NCI-H128 (cell line): ENCODE measurements at regions not wholly inside any gene's neighbourhood (a gene's known extent, or its start where the extent isn't known, plus 50 kb on each side); places are given as distances from the start of the nearest gene placed in this dataset.

Experiments
- DNase-seq: peaks from one replicate; lab custom pipeline; 2025; ENCODE audit not compliant: unreplicated experiment; lab: John Stamatoyannopoulos, UW

- DNase-seq, result no peak
These were observed 84.5 kb upstream of the FYN start for GRCh38 chr6:111957623-111958315.

DNA sequence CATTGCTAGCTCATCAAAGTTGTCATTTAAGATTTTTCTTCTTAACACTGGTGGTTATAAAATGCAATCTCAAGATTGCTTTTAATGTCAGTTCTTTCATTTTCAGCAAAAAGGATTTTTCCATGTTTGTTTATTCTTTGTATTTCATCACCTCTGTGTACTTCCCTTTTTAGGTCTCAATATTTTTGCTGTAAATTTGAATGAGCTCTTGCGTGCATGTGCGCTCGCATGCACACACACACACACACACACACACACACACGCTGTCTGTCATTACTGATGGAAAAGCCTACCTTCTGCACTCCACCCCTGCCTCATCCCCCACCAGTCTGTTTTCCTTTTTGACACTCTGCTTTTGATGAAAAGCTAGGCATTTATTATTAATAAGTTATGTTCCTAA lies 85.3 kb upstream of the FYN start:
- DNase-seq, result no peak

- no peak for DNase-seq
These were observed 86.5 kb upstream of the FYN start for GRCh38 chr6:111959766-111960165.

GRCh38 chr6:111967131-111967530 lies 86.8 kb upstream of the CCN6 start:
- no peak for DNase-seq

DNA sequence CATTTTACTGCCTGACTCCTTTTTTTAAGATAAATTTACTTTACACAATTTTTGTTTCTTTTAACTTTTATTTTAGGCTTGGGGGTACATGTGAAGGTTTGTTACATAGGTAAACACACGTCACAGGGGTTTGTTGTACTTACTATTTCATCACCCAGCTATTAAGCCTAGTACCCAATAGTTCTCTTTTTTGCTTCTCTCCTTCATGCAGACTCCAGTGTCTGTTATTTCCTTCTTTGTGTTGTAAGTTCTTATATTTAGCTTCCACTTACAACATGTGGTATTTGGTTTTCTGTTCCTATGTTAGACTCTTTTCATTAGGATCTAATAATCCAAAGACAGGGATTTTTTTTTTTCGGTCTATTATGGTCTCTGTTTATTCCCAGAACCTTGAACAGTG lies 83.5 kb upstream of the CCN6 start:
- DNase-seq, result no peak

- no peak for DNase-seq
These were observed 82.6 kb upstream of the CCN6 start for GRCh38 chr6:111971181-111971841.

GRCh38 chr6:111971866-111972532 lies 81.9 kb upstream of the CCN6 start:
- no peak for DNase-seq

- no peak for DNase-seq
These were observed 81.2 kb upstream of the CCN6 start for GRCh38 chr6:111972745-111973117.

DNA sequence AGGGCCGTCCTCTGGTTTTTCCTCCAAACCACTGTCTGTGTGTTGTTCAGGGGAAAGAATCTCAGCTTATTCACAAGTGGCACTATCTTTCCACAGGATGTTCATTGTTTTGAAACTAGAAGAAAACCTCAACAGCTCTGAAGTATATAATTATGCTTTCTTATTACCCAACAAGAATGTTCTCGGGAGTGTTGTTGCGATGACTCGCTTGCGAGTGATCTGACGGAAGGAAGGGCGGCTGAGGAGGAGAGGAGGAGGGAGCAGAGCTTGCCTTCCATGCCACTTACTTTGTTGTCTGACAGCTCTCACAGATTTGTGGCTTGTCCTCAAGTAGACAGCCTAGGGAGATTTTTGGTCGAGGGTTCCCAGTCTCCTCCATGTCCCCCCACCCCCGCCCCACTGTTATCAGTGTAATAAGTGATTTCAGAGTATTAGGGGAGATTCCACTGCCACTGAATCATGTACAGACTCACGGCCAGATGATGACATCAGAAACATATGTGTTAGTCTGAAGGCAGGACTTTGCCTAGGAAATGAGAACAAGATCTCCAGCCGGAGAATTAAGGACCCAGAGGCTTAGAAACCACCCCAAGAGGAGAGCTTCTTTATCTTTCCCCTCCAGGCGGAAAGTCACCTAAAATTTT lies 80.7 kb upstream of the CCN6 start:
- DNase-seq, result no peak

DNA sequence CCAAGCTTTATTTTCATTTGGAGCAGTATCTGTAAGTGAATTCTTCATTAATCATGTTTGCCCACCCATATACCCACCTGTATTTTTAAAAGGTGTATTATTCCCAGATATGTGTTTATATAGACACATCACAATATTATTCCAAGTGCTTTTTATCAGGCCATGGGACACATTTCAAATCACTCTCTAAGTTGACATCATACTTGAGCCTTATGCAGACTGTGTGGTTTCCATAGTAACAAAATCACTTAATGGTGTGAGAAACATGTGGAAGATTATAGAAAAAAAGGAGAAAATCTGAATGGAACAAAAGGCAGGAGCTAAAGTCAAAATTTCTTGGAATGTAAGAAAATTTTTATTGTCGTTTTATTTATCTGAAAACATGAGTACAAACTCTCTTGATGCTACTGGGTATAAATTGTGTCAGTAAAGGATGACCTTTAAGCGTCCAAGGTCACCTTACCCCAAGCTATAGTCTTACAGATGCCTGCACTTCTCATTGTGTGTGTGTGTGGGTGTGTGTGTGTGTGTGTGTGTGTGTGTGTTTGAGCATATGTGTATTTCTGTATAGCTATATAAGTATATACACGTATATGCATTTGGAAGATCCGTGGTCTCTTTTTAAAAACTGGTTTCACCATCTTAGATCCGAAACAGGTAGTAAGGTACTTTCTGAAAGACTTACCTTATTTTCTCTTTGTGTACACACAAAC lies 79.8 kb upstream of the CCN6 start:
- DNase-seq, result no peak

- no peak for DNase-seq
These were observed 78.4 kb upstream of the CCN6 start for GRCh38 chr6:111975466-111975865.

DNA sequence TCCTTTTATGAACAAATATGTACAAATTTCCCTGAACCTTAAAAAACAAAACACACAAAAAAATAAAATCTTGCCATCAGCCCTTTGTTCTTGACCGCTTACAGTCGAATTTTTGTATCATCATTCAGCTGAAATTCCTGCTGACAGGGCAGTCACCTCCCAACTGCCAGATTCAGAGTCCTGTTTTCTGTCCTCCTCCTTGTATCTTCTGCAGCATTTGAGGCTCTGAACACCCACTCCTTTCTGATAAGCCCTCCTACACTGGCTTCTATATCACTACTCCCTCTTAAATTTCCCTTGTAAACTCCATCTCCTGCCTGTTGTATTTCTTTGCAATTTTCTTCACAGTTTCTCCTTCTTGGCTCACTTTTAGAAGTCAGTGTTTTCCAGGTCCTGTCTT lies 77.8 kb upstream of the CCN6 start:
- DNase-seq, result no peak

- no peak for DNase-seq
These were observed 75.3 kb upstream of the CCN6 start for GRCh38 chr6:111978532-111979149.

DNA sequence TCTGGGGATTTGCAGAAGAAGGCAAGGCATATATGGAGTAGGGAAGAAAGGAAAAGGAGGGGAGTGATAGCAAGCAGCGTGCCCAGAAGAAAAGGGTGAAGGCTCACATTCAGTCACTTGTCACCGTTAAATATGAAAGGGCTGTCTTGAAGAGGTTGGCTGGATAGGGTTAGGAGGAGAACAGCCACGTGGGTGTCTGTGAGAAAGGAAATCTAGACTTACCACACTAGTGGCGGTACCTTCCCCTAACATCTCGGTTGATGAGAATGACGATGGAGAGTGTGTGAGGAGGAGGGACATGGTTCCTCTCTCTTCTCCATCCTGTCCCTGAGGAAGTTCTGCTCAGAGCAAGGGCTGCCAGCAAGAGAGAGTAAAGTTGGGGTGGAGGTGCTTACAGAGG lies 74.3 kb upstream of the CCN6 start:
- no peak for DNase-seq

DNA sequence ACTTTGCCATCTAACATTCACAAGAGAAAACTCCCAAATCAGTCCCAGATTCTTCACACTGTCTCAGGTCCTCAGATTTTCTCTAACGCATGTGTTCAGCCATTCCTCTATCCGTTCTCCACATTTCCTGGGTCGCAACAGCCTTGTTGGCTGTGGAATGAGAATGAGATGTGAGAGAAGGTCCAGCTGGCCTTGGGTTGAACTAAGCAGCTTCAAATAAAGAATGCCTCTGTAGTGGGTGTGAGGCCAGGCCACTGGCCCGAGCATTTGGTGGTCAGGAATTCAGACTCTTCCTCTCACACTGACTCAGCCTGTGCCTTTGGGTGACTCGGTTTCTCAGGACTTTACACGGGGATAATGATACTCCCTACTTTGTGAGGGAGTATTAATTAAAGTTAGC lies 73.8 kb upstream of the CCN6 start:
- no peak for DNase-seq

DNA sequence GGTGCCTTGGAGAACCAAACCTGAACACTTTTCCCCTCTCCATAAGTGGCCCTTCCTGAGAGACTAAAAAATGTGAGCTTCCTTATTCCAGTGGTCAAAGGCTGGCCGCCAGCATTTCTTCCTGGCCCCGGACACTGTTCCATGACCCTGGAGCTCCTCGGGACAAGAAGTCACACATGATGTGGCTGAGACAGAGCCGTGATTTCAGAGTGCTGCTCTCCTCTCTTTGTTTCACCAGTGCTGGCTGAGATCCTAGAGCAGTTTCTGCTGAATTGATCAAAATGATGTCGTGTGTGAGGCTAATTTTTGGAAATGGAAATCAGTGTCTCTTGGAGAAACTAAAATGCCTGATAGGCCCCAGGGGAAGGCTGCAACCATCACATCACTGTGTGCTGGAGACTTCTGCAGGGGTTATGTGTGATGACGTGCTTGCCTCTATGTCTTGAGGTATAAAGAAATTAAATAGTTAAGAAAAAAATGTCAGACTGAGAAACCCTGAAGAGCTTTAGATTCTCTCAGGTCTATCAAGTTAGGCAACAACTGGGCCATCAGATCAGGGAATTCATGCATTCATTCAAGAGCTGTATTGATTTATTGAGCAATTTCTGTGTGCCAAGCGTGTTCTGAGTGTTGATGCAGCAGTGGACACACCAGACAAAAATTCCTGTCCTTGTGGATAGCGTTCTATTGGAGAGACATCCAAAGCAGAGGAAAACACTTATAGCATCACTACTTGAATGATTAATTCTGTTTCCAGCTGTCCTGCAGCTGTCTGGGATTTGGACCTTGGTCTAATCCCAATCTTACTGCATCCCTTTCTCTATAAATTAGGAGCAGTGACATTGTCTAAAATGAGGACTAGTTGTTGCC lies 72.7 kb upstream of the CCN6 start:
- no peak for DNase-seq

DNA sequence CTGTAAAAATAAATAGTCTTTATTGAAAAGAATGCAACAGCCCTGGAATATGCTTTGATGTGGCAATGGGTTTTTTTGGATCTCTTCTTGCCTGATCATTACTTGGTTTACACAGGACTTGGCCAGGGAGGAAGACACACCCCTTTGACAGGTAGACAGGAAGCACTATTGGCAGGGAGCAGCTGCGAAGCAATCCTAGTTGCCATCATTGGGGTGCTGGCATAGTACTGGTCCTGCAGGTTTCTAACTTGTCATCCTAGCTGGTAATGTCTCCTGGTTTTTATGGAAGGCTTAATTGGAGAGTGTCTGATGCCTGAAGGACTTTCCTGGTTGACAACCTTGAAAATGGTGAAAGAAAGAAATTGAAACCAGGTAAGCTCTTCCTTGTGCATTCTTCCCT lies 71.2 kb upstream of the CCN6 start:
- DNase-seq, result no peak

- no peak for DNase-seq
These were observed 70.7 kb upstream of the CCN6 start for GRCh38 chr6:111983193-111983592.

GRCh38 chr6:111984081-111984480 lies 69.8 kb upstream of the CCN6 start:
- DNase-seq, result no peak
